Stimulated activated CD8-positive, alpha-beta memory T cell treated with anti-CD3 and anti-CD28 coated beads, Interleukin-4, amount 100 ng/mL, for 4 hours (primary cell): ENCODE measurements at regions not wholly inside any gene's neighbourhood (a gene's known extent, or its start where the extent isn't known, plus 50 kb on each side); places are given as distances from the start of the nearest gene placed in this dataset.

ENCODE experiments used
- DNase-seq, 2 donors: peaks; one replicate each; pipeline ENCODE4 v3.0.0-alpha.2; 2020; ENCODE audit warnings: low read depth in 2 of 2, low spot score in 1 of 2

GRCh38 chr9:90259311-90260246, 383.0 kb downstream of the DIRAS2 start:
- no peak for DNase-seq

- DNase-seq, result no peak
Observed at GRCh38 chr9:90261698-90262097, 380.9 kb downstream of the DIRAS2 start.

- DNase-seq, result no peak
Observed at GRCh38 chr9:90268613-90269012, 374.0 kb downstream of the DIRAS2 start.

- no peak for DNase-seq
Observed at GRCh38 chr9:90271707-90272106, 370.9 kb downstream of the DIRAS2 start.

- DNase-seq, result no peak
Observed at GRCh38 chr9:90274725-90275124, 367.9 kb downstream of the DIRAS2 start.

GRCh38 chr9:90285946-90286345, 356.7 kb downstream of the DIRAS2 start:
- no peak for DNase-seq

- DNase-seq, result no peak
Observed at GRCh38 chr9:90287567-90288274, 354.9 kb downstream of the DIRAS2 start.

- DNase-seq, result no peak
Observed at GRCh38 chr9:90288275-90288639, 354.4 kb downstream of the DIRAS2 start.

GRCh38 chr9:90290716-90291485, 351.7 kb downstream of the DIRAS2 start:
- DNase-seq, result no peak

- no peak for DNase-seq
Observed at GRCh38 chr9:90296539-90296938, 346.1 kb downstream of the DIRAS2 start.

- no peak for DNase-seq
Observed at GRCh38 chr9:90299968-90300367, 342.7 kb downstream of the DIRAS2 start.

GRCh38 chr9:90300611-90301276, 341.9 kb downstream of the DIRAS2 start:
- no peak for DNase-seq

- DNase-seq, result no peak
Observed at GRCh38 chr9:90301277-90301653, 341.4 kb downstream of the DIRAS2 start.

GRCh38 chr9:90303655-90304054, 339.0 kb downstream of the DIRAS2 start:
- DNase-seq, result no peak

GRCh38 chr9:90306158-90306557, 336.5 kb downstream of the DIRAS2 start:
- DNase-seq, result no peak

GRCh38 chr9:90307167-90307833, 335.3 kb downstream of the DIRAS2 start:
- no peak for DNase-seq

GRCh38 chr9:90307891-90308290, 334.7 kb downstream of the DIRAS2 start:
- no peak for DNase-seq

- no peak for DNase-seq
Observed at GRCh38 chr9:90308691-90309090, 333.9 kb downstream of the DIRAS2 start.

GRCh38 chr9:90309809-90310520, 332.7 kb downstream of the DIRAS2 start:
- DNase-seq, result no peak

- no peak for DNase-seq
Observed at GRCh38 chr9:90310521-90310876, 332.1 kb downstream of the DIRAS2 start.
